HEK293 (cell line): ENCODE measurements at regions not wholly inside any gene's neighbourhood (a gene's known extent, or its start where the extent isn't known, plus 50 kb on each side); places are given as distances from the start of the nearest gene placed in this dataset.

Experiments used
- CTCF ChIA-PET: fragments of 350-600 bp; formaldehyde crosslinking; extraction: SDS; loops from one replicate; lab custom pipeline; 2021; ENCODE audit warnings: antibody characterized with exemption; lab: Yijun Ruan, JAX
- POLR2A ChIA-PET: fragments of 300-600 bp; formaldehyde crosslinking; extraction: SDS; loops from one replicate; lab custom pipeline; 2020; ENCODE audit warnings: antibody characterized with exemption, inconsistent platforms; lab: Yijun Ruan, JAX
- H3K27ac ChIP-seq: fragments of 200-500 bp; sonication (Bioruptor generic); 2 replicates; pipeline ENCODE4 v1.5.1; 2014; ENCODE audit warnings: low read depth, low read length, control low read depth, inconsistent platforms; ENCODE audit errors: extremely low read depth
- H3K36me3 ChIP-seq, 2 experiments: fragments of 200-500 bp in 1 of 2; sonication (Bioruptor generic) in 1 of 2; 1 replicate in 1 of 2; 2 replicates in 1 of 2; pipeline ENCODE4 v1.5.1; 2014 to 2017; ENCODE audit warnings: inconsistent platforms in 2 of 2, low read length in 2 of 2; ENCODE audit not compliant: control insufficient read depth in 2 of 2, insufficient read depth in 1 of 2
- H3K4me1 ChIP-seq: fragments of 200-500 bp; sonication (Bioruptor generic); 2 replicates; pipeline ENCODE4 v1.5.1; 2014; ENCODE audit warnings: mild to moderate bottlenecking, low read length, inconsistent platforms; ENCODE audit not compliant: control insufficient read depth, insufficient read depth
- H3K4me3 ChIP-seq: 2 replicates; pipeline ENCODE4 v1.5.1; 2011; ENCODE audit warnings: low read depth, mild to moderate bottlenecking, control low read depth, low read length, moderate library complexity
- H3K9me3 ChIP-seq: fragments of 200-500 bp; sonication (Bioruptor generic); 2 replicates; pipeline ENCODE4 v1.5.1; 2014; ENCODE audit warnings: low read depth, low read length, inconsistent platforms; ENCODE audit not compliant: control insufficient read depth, insufficient read depth
- HIC1 ChIP-seq: fragments of 450-650 bp; formaldehyde crosslinking; IDR thresholded peaks from 2 replicates; pipeline ENCODE4 v1.5.1; 2016; ENCODE audit warnings: missing biosample characterization, missing genetic modification characterization
- MZF1 ChIP-seq: fragments of 450-650 bp; formaldehyde crosslinking; IDR thresholded peaks from 2 replicates; pipeline ENCODE4 v1.5.1; 2017; ENCODE audit warnings: missing biosample characterization, missing genetic modification characterization, borderline replicate concordance
- OVOL3 ChIP-seq: fragments of 450-650 bp; formaldehyde crosslinking; IDR thresholded peaks from 2 replicates; pipeline ENCODE4 v1.5.1; 2016; ENCODE audit warnings: missing biosample characterization, missing genetic modification characterization
- SCRT1 ChIP-seq: fragments of 450-650 bp; formaldehyde crosslinking; IDR thresholded peaks from 2 replicates; pipeline ENCODE4 v1.5.1; 2016; ENCODE audit warnings: missing biosample characterization, missing genetic modification characterization, borderline replicate concordance
- ZBTB26 ChIP-seq: fragments of 450-650 bp; formaldehyde crosslinking; optimal IDR thresholded peaks from 2 replicates; pipeline ENCODE3; 2016; ENCODE audit warnings: missing biosample characterization, mild to moderate bottlenecking, missing genetic modification characterization
- ZBTB7A ChIP-seq: fragments of 450-650 bp; formaldehyde crosslinking; IDR thresholded peaks from 2 replicates; pipeline ENCODE4 v1.5.1; 2016; ENCODE audit warnings: low read depth, missing biosample characterization, missing genetic modification characterization
- ZEB2 ChIP-seq: fragments of 450-650 bp; formaldehyde crosslinking; IDR thresholded peaks from 2 replicates; pipeline ENCODE4 v1.5.1; 2016; ENCODE audit warnings: missing biosample characterization, missing genetic modification characterization
- ZNF112 ChIP-seq: fragments of 450-650 bp; formaldehyde crosslinking; IDR thresholded peaks from 2 replicates; pipeline ENCODE4 v1.5.0; 2017; ENCODE audit warnings: missing biosample characterization, missing genetic modification characterization
- ZNF155 ChIP-seq: fragments of 450-650 bp; formaldehyde crosslinking; IDR thresholded peaks from 2 replicates; pipeline ENCODE4 v1.5.1; 2016; ENCODE audit warnings: missing biosample characterization, missing genetic modification characterization
- ZNF280D ChIP-seq: fragments of 450-650 bp; formaldehyde crosslinking; IDR thresholded peaks from 2 replicates; pipeline ENCODE4 v1.5.1; 2016; ENCODE audit warnings: missing biosample characterization, missing genetic modification characterization
- ZNF366 ChIP-seq: fragments of 450-650 bp; formaldehyde crosslinking; conservative IDR thresholded peaks from 2 replicates; pipeline ENCODE4 v1.5.1; 2016; ENCODE audit warnings: missing biosample characterization, missing genetic modification characterization
- ZNF600 ChIP-seq: fragments of 450-650 bp; formaldehyde crosslinking; IDR thresholded peaks from 2 replicates; pipeline ENCODE4 v1.5.1; 2016; ENCODE audit warnings: missing biosample characterization, missing genetic modification characterization
- ZNF621 ChIP-seq: fragments of 450-650 bp; formaldehyde crosslinking; IDR thresholded peaks from 2 replicates; pipeline ENCODE4 v1.5.1; 2017; ENCODE audit warnings: missing biosample characterization, missing genetic modification characterization
- ZNF791 ChIP-seq: fragments of 450-650 bp; formaldehyde crosslinking; IDR thresholded peaks from 2 replicates; pipeline ENCODE4 v1.5.1; 2016; ENCODE audit warnings: missing biosample characterization, missing genetic modification characterization
- TF ChIP-seq, protein P1 (sequence below): fragments of 450-650 bp; formaldehyde crosslinking; IDR thresholded peaks from 2 replicates; pipeline ENCODE4 v1.5.1; 2016; ENCODE audit warnings: missing biosample characterization, missing genetic modification characterization
- TF ChIP-seq, protein P2 (sequence below): fragments of 450-650 bp; formaldehyde crosslinking; IDR thresholded peaks from 2 replicates; pipeline ENCODE4 v1.5.1; 2016; ENCODE audit warnings: missing biosample characterization, missing genetic modification characterization

DNA sequence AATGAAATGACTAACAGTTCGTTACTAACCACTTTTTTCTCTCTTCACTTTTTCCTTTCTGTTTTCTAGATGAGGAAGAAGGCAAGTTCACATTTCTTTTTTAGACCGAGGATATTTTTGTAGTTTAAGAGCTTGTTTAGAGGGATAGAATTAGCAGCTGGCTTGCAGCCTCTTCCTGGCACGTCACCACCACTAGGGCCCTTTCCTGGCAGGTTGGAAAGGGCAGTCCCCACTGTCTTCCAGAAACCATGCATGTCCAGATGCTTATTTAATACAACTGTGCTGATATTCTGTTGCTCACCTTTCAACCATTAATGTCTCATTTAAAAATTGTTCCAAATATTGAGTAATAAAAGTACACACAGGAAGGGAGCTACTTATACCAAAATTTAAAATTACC, 209.5 kb upstream of the PACRGL start (continued):
- TF ChIP-seq ZNF280D (tag by site-specific recombination), result no peak

- POLR2A ChIA-PET, result no interaction called here
- TF ChIP-seq, protein P1, sequence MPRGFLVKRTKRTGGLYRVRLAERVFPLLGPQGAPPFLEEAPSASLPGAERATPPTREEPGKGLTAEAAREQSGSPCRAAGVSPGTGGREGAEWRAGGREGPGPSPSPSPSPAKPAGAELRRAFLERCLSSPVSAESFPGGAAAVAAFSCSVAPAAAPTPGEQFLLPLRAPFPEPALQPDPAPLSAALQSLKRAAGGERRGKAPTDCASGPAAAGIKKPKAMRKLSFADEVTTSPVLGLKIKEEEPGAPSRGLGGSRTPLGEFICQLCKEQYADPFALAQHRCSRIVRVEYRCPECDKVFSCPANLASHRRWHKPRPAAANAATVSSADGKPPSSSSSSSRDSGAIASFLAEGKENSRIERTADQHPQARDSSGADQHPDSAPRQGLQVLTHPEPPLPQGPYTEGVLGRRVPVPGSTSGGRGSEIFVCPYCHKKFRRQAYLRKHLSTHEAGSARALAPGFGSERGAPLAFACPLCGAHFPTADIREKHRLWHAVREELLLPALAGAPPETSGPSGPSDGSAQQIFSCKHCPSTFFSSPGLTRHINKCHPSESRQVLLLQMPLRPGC (tag by site-specific recombination), result no peak
- no peaks in the 10 kb centered on the region for H3K4me1 ChIP-seq
- H3K9me3 ChIP-seq, result no peaks in the 10 kb centered on the region
- CTCF ChIA-PET, result interaction anchor here (0.7 kb wide), 1 partner anchor 318 kb away, joined by 4 read pairs; no protein-coding TSS in a partner anchor
- H3K4me3 ChIP-seq, result no peak overlapping the region
- H3K36me3 ChIP-seq, result peaks cover 4 to 76% of the 10 kb centered on the region in 2 experiments; a peak in 2 of 3 replicates
- H3K27ac ChIP-seq, result no peak overlapping the region
Measured at GRCh38 chr4:20493761-20494353, 206.4 kb upstream of the PACRGL start.

GRCh38 chr4:20496068-20496467, 204.2 kb upstream of the PACRGL start:
- Histone ChIP-seq H3K4me3 (no peak overlapping the region), H3K27ac (no peak overlapping the region), H3K4me1 (no peaks in the 10 kb centered on the region), H3K36me3 (peaks cover 0 to 63% of the 10 kb centered on the region in 2 experiments; a peak in 2 of 3 replicates), H3K9me3 (no peaks in the 10 kb centered on the region)
- ChIA-PET POLR2A (no interaction called here), CTCF (interaction anchor here (0.7 kb wide), 1 partner anchor 94 kb away, joined by 4 read pairs; no protein-coding TSS in a partner anchor)
- TF ChIP-seq MZF1 (tag by site-specific recombination) (no peak), ZNF280D (tag by site-specific recombination) (no peak), ZNF155 (tag by site-specific recombination) (no peak), OVOL3 (tag by site-specific recombination) (no peak), ZNF366 (tag by site-specific recombination) (no peak), ZBTB7A (tag by site-specific recombination) (no peak), ZEB2 (tag by site-specific recombination) (no peak), ZNF600 (tag by site-specific recombination) (no peak), ZNF621 (tag by site-specific recombination) (no peak), ZBTB26 (no peak), ZNF112 (tag by site-specific recombination) (no peak), SCRT1 (tag by site-specific recombination) (no peak), ZNF791 (no peak), HIC1 (tag by site-specific recombination) (no peak)
- TF ChIP-seq, protein P2, sequence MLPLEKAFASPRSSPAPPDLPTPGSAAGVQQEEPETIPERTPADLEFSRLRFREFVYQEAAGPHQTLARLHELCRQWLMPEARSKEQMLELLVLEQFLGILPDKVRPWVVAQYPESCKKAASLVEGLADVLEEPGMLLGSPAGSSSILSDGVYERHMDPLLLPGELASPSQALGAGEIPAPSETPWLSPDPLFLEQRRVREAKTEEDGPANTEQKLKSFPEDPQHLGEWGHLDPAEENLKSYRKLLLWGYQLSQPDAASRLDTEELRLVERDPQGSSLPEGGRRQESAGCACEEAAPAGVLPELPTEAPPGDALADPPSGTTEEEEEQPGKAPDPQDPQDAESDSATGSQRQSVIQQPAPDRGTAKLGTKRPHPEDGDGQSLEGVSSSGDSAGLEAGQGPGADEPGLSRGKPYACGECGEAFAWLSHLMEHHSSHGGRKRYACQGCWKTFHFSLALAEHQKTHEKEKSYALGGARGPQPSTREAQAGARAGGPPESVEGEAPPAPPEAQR (tag by site-specific recombination), result no peak
